Lung microvascular endothelial cell (primary cell): ENCODE measurements at regions not wholly inside any gene's neighbourhood (a gene's known extent, or its start where the extent isn't known, plus 50 kb on each side); places are given as distances from the start of the nearest gene placed in this dataset.
"Not testable (repeated sequence)": the region's sequence is repeated elsewhere in the genome, so short reads cannot be mapped to it uniquely, and the experiment has no call there.

ENCODE experiments used
- DNase-seq, 2 donors: peaks; one replicate each; pipeline versions ENCODE4 v3.0.0 to v3.0.0-alpha.2; 2010; ENCODE audit warnings: low read depth in 2 of 2

- DNase-seq = no peak
Measured at GRCh38 chr3:78507196-78507984, 1260.4 kb downstream of the ROBO1 start.

GRCh38 chr3:78511840-78512239, 1256.0 kb downstream of the ROBO1 start:
- no peak for DNase-seq

GRCh38 chr3:78512786-78513185, 1255.0 kb downstream of the ROBO1 start:
- not testable (repeated sequence) for DNase-seq

- no peak for DNase-seq
Measured at GRCh38 chr3:78516437-78516836, 1251.4 kb downstream of the ROBO1 start.

GRCh38 chr3:78516937-78517336, 1250.9 kb downstream of the ROBO1 start:
- DNase-seq = no peak

- no peak for DNase-seq
Measured at GRCh38 chr3:78517965-78518364, 1249.8 kb downstream of the ROBO1 start.

- no peak for DNase-seq
Measured at GRCh38 chr3:78519281-78519680, 1248.5 kb downstream of the ROBO1 start.

GRCh38 chr3:78529601-78530000, 1238.2 kb downstream of the ROBO1 start:
- DNase-seq = no peak

- DNase-seq = no peak
Measured at GRCh38 chr3:78540485-78540884, 1227.3 kb downstream of the ROBO1 start.

GRCh38 chr3:78545827-78546226, 1222.0 kb downstream of the ROBO1 start:
- no peak for DNase-seq
